HG03354 (cell line): ENCODE measurements at regions not wholly inside any gene's neighbourhood (a gene's known extent, or its start where the extent isn't known, plus 50 kb on each side); places are given as distances from the start of the nearest gene placed in this dataset.
"Not testable (repeated sequence)": the region's sequence is repeated elsewhere in the genome, so short reads cannot be mapped to it uniquely, and the experiment has no call there.

ENCODE experiments used
- ATAC-seq: cut with Tn5 transposase; IDR thresholded peaks from one replicate; pipeline ENCODE4 v1.9.1; 2021; ENCODE audit warnings: mild to moderate bottlenecking; ENCODE audit not compliant: unreplicated experiment, poor library complexity, severe bottlenecking

DNA sequence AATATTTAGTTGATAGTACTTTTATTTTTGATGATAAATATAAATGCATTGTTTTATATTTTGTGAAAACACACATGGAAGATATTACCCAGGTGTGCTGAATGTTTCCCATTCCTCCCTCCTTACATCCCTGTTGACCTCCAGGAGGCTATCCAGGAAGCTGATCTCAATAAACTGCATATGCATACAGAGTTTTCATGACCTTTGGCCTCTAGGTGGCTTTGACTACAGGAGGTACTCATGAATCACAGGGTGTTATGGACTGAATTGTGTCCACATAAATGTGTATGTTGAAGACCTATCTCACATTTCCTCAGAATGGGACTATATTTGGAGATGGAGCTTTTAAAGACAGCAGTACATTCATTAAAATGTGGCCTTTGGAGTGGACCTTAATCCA lies 914.9 kb upstream of the NCAM2 start:
- ATAC-seq = no peak

DNA sequence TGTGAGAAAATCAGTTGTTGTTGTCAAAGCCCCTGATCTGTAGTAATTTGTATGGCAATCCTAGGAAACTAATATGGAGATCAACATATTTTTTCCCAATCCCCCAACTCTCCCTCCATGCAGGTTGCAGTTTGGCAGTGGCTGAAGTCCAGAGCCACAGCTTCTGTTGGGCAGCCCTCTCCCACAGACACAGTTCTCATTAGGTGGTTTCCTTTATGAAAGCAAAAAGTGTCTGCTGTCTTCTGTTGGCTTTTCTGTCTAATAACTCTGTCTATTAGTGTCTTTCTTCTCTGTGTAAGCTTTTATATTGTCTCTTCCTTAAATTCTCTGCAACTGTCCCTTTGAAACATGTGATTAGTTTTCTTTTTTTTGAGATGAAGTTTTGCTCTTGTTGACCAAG lies 914.3 kb upstream of the NCAM2 start:
- no peak for ATAC-seq

DNA sequence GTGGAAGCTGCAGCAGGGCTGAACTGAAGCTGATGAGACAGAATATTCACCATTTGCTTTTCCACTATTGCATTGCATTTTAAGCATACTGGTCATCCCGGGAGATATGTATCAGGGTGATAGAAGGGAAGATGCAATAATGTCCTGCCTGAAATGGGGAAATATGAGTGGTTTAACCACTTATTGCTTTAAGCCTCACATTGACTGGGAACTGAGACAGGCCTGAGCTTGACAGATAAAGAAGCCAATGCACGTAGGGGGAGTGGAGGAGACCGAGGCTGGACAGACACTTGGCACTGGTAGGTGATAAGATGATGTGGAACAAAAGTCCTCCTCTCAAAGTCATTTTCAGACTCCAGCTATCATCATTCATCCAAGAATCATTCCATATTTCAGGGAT lies 911.7 kb upstream of the NCAM2 start:
- no peak for ATAC-seq

DNA sequence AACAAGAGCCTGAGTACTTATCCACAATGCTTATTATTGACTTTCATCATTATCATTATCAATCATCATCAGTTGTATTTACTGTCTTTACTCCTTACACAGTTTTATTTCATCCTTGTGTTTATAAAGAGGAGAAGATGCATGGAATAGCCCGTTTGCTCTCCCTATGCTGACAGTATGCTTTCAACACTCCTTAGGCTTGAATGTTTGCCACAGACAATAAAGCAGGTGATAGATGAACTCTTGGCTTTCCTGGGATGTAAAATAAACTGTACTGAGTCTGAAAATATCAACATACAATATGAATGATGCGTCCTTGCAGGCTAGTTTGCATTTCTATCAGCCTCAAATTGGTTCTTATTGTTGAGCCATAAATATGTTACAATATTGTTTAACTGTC lies 891.8 kb upstream of the NCAM2 start:
- ATAC-seq = no peak

DNA sequence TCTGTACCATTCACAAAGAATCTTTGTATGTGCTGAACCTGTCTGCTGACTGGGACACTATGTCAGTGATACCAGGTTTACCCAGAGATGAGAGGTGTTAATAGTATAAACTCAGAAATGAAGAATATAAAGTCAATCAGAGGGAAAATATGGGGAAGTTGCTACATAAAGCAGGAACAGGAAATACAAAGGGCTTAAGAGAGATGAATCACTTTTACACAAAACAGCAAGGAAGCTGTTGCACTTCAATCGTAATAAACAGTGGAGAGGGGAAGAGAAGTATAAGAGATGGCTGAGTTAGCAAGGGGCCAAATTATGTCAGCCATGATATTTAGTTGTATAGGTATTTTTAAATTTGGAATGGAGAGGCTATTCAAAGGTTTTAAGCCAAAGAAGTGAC lies 890.2 kb upstream of the NCAM2 start:
- no peak for ATAC-seq

DNA sequence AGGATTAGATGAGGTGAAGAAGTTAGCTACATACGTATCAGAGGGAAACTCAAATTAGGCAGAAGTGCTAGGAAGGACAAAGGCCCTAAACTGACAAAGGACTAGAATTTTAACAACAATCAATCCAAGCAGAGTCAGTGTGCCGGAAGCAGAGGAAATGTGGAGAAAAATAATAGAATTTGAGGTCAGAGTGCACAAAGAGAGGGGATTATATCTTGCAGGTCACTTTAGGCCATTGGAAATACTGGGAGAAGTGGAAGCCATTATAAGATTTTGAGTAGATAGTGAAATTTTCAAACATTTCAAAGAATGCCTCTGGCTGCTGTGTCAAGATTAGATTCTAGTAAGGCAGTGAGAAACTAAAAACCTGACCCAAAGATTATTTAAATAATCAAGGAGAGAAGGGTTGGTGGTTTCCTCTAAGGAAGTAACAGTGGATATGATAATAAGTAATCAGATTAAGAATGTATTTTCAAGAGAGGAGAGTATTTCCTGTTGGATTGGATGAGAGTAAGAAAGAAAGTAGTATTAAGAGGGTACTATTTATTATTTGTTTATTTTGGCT lies 889.2 kb upstream of the NCAM2 start:
- no peak for ATAC-seq

DNA sequence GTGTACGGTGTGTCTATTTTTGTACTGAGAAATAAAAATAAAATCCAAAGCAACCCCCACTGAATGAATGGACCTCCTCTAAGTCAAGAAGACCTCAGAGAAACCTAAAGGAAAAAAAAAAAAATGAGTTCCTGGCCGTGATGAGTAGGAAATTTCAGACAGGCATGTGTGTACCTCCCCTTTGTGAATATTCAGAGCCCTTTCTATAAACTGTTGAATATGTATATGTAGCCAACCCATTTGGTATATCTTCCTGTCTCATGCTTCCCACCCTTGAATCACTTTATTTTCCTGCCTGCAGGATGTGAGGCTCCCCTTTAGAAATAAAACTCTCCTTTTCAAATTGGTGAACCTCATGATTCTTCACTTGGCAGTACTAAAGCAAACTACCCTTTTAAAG lies 887.8 kb upstream of the NCAM2 start:
- ATAC-seq = no peak

DNA sequence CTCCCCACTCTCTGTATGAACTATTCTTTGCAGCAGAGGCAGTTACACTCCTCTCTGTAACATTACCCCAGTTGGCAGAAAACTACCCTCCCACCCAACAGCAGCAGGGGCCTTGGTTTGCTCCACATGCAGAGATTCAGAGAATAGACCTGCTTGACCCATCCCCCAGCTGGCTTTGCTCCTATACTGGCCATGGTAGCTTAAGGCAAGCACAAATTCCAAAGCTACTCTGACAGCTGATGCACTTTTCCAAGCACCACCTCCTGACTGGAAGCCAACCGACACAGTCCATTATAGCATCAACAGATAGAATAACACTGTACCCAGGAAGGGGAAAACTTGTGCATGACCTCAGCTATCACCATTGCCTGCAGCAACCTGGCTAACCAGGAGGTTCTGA lies 846.5 kb upstream of the NCAM2 start:
- ATAC-seq = no peak

DNA sequence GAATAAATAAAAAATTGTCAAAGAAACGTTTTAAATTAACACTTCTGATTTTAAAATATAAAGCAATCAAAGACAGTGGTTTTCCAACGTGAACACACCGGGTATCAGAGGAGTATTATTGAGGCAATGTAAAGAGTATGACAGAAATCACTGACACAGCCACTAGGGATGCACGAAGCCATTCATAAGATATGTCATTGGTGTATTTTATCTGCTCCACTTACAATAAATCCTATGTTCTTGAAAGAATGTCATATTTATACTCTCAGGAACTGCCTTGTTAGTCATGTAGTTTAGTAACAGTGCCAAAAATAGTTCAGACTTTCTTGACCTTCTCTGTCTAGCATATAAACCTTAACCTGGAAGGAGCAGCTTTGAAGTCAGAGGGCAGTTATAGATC lies 835.0 kb upstream of the NCAM2 start:
- ATAC-seq = no peak

DNA sequence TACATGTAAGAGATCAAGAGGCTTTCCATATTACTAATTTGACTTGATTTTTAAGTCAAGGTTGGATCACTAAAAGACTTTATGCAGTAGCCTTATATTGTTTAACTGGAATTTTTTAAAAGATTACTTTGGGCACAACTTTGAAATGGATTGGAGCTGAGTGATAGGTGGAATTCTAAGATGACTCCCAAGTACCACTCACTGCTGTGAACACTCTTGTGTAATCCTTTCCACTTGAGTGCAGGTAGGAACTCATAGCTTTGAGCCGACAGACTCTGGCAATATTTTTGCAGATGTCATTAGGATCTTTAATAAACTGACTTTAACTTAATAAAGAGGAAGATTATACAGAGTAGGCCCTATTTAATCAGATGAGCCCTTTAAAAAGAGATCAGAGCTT lies 831.1 kb upstream of the NCAM2 start:
- ATAC-seq = no peak

DNA sequence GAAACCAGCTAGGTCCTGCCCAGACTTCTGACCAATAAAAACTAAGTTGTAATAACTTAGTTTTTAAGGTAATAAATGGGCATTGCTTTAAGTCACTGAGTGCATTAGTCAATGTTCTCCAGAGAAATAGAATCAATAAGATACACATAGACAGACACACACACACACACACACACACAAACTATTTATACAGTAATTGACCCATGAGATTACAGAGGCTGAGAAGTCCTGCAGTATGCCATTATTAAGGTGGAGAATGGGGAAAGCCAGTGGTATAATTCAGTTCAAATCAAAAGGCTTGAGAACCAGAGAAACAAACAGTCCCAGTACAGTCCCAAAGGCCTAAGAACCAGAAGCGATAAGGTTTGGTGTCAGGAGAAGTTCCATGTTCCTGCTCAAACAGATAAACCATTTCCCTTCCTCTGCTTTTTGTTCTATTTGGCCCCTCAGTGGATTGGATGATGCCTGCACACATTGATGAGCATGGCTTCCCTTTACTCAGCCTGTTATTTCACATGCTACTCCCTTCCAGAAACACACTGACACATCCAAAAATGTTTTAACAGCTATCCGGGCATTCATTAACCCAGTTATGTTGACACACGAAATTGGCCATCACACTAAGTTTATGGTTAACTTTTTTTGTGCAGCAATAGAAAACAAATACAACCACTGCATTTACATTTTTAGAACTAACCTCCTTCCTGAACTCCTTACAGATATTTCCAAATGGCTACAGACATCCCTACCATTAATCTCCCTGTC lies 828.2 kb upstream of the NCAM2 start:
- no peak for ATAC-seq

DNA sequence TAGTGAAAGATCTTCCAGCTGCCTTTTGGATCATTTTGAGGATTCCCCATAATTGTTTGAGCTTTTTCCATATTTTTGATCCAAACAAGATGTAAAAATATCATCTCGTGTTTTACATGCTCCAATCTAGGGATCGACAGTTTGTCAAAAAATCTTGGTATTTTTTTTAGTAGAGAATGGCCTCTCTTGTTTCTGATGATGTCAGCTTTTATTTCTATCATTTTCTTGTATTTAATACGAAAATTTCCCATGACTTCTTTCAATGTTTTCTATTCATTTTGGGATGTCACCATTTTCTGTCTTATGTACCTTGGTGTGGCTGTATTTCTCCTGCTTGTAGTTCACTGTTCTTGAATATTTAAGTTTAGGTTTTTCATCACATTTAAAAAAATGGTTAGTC lies 812.0 kb upstream of the NCAM2 start:
- no peak for ATAC-seq

DNA sequence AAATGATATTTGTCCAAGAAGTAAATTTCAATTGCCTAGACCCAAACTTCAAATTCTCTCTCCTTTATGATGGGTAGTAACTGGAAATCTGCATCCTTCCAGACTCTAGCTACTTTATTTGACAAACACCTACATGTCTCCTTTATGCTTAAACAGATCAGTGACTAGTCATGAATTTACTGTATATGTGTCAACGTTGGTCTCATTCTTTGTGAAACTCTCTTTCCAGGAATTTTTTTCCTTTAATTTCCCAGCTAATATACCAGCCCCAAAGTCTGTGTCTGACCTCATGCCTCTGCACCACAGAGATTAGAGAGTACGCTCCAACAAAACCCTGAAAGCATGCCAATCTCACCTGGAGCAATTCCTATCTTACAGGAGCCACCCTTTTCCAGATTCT lies 811.2 kb upstream of the NCAM2 start:
- ATAC-seq = no peak

DNA sequence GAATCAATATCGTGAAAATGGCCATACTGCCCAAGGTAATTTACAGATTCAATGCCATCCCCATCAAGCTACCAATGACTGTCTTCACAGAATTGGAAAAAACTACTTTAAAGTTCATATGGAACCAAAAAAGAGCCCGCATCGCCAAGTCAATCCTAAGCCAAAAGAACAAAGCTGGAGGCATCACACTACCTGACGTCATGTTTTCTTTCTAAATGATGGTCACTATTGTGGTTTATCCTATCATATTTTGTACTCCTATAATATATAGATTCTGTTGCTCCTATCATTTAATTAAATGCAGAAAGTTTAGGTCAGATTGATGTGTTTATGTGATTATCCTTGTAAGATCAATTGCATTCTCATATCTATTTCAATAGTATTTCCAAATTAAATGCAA lies 796.9 kb upstream of the NCAM2 start:
- ATAC-seq = not testable (repeated sequence)

DNA sequence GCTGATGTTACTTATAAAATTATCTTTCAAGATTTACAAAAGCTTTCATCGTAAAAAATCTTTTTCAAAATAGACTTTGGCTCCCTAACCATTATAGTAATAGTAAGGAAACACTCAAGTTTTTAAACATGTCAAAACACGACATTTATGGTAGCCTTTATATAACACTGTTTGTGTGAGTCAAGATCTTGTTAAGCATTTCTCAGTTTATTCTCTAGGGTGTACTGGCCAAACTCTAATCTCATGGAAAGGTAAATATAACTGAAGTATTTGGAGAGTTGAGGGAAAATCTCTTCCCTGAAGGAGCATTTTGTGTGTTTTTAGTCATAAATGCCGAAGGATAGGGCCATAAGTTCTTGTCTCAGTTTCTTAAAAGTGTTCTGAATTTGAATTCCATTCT lies 790.9 kb upstream of the NCAM2 start:
- no peak for ATAC-seq

DNA sequence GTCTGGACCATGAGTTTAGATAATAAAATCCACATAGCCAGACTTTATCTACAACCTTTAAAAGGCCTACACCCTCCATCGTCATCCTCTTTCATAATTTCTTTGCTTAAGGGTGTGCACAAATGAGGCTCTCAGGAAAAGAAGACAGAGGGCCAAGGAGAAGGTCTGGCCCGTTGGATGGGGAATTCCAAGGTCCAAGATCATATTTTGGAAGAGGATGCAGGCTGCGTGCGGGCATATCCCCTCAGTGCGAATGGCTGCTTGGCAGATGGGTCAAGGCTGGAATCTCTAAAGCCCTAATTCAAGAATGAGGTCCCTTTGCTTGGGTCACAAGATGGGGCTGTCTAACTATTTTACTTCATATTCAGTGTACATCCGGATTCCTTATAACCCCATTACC lies 782.2 kb upstream of the NCAM2 start:
- ATAC-seq = no peak

DNA sequence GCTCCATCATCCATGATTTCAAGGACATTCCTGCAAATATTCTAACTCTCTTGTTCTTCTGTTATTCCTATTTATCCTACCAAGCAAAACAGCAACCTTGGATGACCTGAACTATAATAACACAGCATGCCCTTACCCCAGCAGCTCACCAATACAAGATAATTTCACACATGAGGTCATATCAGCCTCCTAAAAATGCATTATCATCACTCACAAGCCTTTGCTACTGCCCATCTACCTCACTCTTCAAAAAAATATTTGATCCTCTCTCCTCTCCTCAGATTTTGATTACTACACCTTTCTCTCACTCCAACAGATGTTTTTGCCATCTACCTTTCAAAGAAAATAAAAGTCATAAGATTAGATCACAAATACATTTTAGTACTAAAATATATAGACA lies 777.6 kb upstream of the NCAM2 start:
- ATAC-seq = no peak

DNA sequence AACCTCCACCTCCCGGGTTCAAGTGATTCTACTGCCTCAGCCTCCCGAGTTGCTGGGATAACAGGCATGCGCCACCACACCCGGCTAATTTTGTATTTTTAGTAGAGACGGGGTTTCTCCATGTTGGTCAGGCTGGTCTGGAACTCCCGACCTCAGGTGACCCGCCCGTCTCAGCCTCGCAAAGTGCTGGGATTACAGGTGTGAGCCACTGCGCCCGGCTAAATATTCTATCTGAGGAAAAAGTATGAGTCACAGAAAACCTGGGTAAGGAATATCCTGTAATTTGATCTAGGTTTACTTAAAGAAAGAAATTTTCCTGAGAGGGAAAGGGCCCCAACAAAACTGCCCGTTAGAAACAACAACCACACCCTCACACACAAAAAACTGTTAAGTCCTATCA lies 776.2 kb upstream of the NCAM2 start:
- not testable (repeated sequence) for ATAC-seq

DNA sequence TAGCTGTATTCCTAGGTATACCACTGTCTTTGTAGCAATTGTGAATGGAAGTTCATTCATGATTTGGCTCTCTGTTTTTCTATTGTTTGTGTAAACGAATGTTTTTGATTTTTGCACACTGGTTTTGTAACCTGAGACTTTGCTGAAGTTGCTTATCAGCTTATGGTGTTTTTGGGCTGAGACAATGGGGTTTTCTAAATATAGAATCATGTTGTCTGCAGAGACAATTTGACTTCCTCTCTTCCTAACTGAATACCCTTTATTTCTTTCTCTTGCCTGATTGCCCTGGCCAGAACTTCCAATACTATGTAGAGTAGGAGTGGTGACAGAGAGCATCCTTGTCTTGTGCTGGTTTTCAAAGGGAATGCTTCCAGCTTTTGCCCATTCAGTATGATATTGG lies 761.6 kb upstream of the NCAM2 start:
- ATAC-seq = not testable (repeated sequence)

DNA sequence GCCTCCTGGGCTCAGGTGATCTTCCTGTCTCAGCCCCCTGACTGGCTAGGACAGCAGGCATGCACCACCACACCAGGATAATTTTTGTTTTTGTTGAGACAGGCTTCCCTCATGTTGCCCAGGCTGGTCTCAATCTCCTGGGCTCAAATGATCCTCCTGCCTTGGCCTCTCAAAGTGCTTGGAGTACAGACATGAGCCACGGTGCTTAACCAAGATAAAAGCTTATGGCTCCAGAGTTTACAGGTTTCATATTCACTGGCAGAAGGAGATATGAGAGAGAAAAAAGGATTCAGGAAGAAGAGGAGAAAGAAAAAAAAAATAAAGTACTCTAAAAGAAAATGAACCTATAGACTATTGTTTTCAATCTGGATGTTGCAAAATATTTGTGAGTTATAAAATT lies 748.8 kb upstream of the NCAM2 start:
- ATAC-seq = no peak

DNA sequence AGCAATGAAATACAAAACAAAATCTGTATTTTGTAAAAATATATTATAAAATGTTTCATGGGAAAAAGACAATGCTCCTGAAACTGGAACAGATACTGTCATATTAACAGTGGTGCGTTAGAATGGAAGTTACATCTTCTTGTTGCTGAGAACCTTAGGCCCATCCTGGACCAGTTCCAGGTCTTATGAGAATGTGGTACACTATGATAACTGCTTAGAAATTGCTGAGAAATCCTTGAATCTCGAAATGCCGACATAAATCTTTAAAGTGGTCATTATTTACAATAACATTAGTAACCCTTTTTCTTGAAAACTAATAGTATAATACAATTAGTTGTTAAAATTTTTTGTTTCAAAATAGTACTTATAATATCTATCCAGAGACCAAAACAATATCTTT lies 747.9 kb upstream of the NCAM2 start:
- ATAC-seq = no peak

DNA sequence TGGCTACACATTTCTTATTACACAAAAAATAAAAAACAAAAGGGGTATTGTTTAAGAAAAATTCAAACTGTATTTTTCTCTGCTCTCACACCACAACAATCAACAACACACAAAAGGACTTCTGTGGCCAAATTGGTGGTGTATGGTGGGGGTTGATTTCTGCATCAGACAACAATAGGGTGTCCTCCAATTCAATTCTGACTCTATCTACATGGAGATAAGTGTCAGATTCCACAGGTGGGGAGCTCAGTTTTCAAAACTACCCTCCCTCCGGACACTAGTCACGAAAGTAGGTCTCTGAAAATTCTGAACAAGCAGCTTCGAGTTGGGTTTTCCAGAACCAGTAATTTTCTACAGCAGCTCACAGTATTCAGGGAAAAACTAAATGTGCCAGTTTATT lies 744.9 kb upstream of the NCAM2 start:
- no peak for ATAC-seq
